Lower leg skin (tissue), 4 donors: ENCODE measurements at regions not wholly inside any gene's neighbourhood (a gene's known extent, or its start where the extent isn't known, plus 50 kb on each side); places are given as distances from the start of the nearest gene placed in this dataset.
"Not testable (repeated sequence)": the region's sequence is repeated elsewhere in the genome, so short reads cannot be mapped to it uniquely, and the experiment has no call there.

Experiments
- DNase-seq, 2 donors: peaks; one replicate each; pipeline ENCODE4 v3.0.0-alpha.2; 2019; ENCODE audit warnings: low spot score in 2 of 2
- H3K4me3 ChIP-seq: fragments of 200-600 bp; sonication (generic); 2 replicates; pipeline ENCODE4 v1.5.1; 2017; ENCODE audit warnings: mild to moderate bottlenecking, low read depth; ENCODE audit not compliant: poor library complexity, severe bottlenecking
- POLR2A ChIP-seq, 2 donors: fragments of 450-650 bp; IDR thresholded peaks; one replicate each; pipeline ENCODE4 v1.6.1; 2016 to 2017; ENCODE audit warnings: antibody characterized with exemption in 2 of 2, mild to moderate bottlenecking in 1 of 2, moderate library complexity in 1 of 2
- WGBS, 2 donors: methylation state at CpG; one replicate each; pipeline ENCODE4 v1.1.5; 2018; 5-methylcytosine and 5-hydroxymethylcytosine counted together
- intact Hi-C: fragments of 100-400 bp; cut with DNase I; formaldehyde crosslinking; loops from one replicate; pipeline ENCODE4 v1.15.0; 2023; ENCODE audit warnings: low total_unique reads
- TF ChIP-seq, protein P1 (sequence below), 3 donors: fragments of 450-650 bp; IDR thresholded peaks; one replicate each; pipeline ENCODE4 v1.5.1; 2016; ENCODE audit warnings: antibody characterized with exemption in 3 of 3, mild to moderate bottlenecking in 3 of 3, moderate library complexity in 2 of 3

DNA sequence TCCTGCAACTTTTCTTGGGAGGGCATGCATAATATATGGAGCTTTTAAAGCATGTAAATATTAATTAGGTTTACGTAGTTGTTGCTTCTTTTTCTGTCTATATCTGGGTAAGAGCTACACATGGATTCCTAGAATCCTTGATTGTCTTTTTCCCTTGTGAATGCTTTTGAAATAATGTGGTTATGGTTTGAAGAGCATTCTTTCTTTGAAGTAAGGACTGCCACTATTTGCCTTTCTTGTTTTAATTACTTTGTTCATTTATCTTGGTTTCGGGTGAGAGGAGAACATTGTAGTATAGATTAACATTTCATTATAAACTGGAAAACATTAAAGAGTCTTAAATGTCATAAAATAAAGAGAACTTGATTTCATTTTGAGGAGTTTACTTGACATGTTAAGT is 674.0 kb downstream of the ZBBX start:
- H3K4me3 ChIP-seq = no peak overlapping the region
- intact Hi-C loops = no loop called here
- TF ChIP-seq, protein P1, sequence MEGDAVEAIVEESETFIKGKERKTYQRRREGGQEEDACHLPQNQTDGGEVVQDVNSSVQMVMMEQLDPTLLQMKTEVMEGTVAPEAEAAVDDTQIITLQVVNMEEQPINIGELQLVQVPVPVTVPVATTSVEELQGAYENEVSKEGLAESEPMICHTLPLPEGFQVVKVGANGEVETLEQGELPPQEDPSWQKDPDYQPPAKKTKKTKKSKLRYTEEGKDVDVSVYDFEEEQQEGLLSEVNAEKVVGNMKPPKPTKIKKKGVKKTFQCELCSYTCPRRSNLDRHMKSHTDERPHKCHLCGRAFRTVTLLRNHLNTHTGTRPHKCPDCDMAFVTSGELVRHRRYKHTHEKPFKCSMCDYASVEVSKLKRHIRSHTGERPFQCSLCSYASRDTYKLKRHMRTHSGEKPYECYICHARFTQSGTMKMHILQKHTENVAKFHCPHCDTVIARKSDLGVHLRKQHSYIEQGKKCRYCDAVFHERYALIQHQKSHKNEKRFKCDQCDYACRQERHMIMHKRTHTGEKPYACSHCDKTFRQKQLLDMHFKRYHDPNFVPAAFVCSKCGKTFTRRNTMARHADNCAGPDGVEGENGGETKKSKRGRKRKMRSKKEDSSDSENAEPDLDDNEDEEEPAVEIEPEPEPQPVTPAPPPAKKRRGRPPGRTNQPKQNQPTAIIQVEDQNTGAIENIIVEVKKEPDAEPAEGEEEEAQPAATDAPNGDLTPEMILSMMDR (IDR thresholded peaks at IDR 0.05) = no peak
- no peak for TF ChIP-seq POLR2A (IDR thresholded peaks at IDR 0.05)
- WGBS, 2 donors = 37 to 46% methylated on average over 2 of the region's 2 CpGs
- no peak for DNase-seq

DNA sequence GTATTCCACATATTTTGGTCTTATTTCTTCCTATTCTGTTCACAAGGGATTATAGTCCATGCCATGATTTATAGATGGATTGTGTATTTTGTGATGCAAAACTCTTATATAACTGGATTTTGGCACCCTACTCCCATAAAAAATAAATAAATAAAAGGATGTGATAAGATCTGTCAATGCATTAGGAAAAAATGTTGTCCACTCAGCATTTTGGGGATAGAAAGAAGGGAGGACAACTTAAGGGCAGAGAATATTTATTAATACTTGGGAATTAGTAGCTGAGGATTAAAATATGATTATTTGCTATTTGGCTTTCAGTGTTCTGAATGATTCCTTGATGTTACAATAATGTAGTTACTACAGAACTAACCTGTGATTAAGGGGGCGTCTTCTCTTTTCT is 682.6 kb downstream of the ZBBX start:
- no peak for DNase-seq
- H3K4me3 ChIP-seq = no peak overlapping the region
- intact Hi-C loops = no loop called here
- TF ChIP-seq, protein P1 (IDR thresholded peaks at IDR 0.05) = no peak
- TF ChIP-seq POLR2A (IDR thresholded peaks at IDR 0.05) = no peak
- WGBS, 2 donors = 82% methylated on average over 1 of the region's 1 CpG

DNA sequence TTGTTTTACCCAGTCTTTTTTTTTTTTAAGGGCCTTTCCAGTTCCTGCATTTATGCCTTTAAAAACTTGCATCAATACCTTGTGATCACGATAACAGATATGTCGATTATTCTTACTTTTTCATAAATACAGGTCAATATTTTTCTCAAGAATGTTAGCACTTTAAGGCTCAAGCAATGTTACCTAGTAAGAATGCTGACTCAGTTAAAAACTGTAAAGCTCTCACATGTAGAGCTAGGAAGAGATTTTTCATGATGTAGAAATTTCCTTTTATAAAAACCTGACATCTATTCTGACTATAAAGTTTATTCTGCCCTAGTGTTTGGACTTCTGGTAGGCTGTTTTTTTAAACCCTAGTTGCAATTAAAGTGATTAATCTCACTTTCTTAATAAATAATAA is 684.0 kb downstream of the ZBBX start:
- TF ChIP-seq, protein P1 (IDR thresholded peaks at IDR 0.05) = no peak
- TF ChIP-seq POLR2A (IDR thresholded peaks at IDR 0.05) = no peak
- DNase-seq = no peak
- 90 to 92% methylated on average over 2 of the region's 2 CpGs for WGBS, 2 donors
- intact Hi-C loops = no loop called here
- H3K4me3 ChIP-seq = no peak overlapping the region

DNA sequence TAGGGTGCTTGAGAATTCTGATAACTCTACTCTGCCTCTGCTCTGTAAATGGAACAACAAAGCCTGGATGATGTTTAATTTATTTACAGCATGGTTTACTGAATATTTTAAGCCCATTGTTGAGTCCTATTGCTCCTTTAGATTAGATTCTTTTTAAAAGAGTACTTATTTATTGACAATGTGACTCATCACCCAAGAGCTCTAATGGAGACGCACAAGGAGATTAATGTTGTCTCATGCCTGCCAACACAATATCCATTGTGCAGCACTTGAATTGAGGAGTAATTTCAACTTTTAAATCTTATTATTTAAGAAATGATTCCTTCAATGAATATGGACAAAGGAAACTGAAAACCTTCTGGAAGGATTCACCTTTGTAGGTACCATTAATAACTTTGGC is 691.4 kb downstream of the ZBBX start:
- WGBS, 2 donors = 74 to 80% methylated on average over 1 of the region's 1 CpG
- no peak for DNase-seq
- intact Hi-C loops = no loop called here
- no peak overlapping the region for H3K4me3 ChIP-seq
- TF ChIP-seq, protein P1 (IDR thresholded peaks at IDR 0.05) = no peak
- TF ChIP-seq POLR2A (IDR thresholded peaks at IDR 0.05) = no peak

DNA sequence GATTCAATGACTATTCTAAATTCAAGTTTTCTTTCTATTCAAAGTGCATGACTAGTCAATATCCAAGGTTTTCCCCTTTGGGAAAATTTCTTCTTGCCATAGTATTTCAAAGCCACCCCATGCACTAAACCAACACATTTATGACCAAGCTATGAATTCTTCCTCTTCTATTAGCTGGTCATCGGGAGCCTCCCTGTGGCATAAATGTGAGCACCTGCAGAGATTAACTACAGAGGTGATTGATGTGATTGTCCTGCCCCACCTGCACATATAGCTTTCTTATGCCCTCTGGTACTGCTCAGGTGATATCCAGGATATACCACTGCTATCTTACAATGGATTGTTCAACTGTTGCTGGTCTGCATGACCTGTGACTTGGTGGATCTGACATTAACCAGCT is 694.9 kb downstream of the ZBBX start:
- intact Hi-C loops = no loop called here
- 71 to 86% methylated on average over 1 of the region's 1 CpG for WGBS, 2 donors
- TF ChIP-seq POLR2A (IDR thresholded peaks at IDR 0.05) = no peak
- TF ChIP-seq, protein P1 (IDR thresholded peaks at IDR 0.05) = no peak

DNA sequence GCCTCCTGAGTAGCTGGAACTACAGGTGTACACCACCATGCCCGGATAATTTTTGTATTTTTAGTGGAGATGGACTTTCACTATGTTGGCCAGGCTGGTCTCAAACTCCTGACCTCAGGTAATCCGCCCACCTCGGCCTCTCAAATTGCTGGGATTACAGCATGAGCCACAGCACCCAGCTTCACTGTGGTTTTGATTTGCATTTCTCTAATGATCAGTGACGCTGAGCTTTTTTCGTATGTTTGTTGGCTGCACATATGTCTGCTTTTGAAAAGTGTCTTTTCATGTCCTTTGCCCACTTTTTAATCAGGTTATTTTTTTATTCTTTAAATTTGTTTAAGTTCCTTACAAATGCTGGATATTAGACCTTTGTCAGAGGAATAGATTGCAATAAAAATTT is 696.0 kb downstream of the ZBBX start:
- DNase-seq, H3K4me3 ChIP-seq, intact Hi-C loops: not testable (repeated sequence)
- 88 to 91% methylated on average over 5 of the region's 5 CpGs for WGBS, 2 donors

More for the DNA sequence above, 694.9 kb downstream of the ZBBX start:
- no peak overlapping the region for H3K4me3 ChIP-seq
- no peak for DNase-seq
